Inflammatory macrophage treated with lipopolysaccharide for 4 hours (primary cell): ENCODE measurements at regions not wholly inside any gene's neighbourhood (a gene's known extent, or its start where the extent isn't known, plus 50 kb on each side); places are given as distances from the start of the nearest gene placed in this dataset.
"Not testable (repeated sequence)": the region's sequence is repeated elsewhere in the genome, so short reads cannot be mapped to it uniquely, and the experiment has no call there.

Experiments
- DNase-seq: peaks from one replicate; pipeline ENCODE4 v3.0.0-alpha.2; 2020

DNA sequence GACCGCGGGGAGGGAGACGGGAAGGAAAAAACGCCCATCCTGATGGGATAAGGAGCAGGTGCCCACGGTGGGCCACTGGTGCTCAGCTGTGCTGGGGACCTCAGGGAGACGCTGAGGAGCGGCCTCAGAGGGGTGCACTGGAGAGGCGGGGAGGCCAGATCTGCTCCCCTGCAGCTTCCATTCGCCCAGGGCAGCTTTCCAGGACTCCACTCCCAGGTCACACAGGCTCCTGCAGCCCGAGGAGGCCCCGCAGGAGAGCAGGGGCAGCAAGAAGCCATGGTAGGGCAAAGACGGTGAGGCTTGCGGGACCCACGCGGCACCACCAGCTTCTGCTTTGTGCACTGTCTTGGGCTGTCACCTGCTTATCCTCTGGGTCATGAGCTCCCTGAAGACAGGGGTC is 82.5 kb upstream of the SULF2 start:
- DNase-seq: no peak

DNA sequence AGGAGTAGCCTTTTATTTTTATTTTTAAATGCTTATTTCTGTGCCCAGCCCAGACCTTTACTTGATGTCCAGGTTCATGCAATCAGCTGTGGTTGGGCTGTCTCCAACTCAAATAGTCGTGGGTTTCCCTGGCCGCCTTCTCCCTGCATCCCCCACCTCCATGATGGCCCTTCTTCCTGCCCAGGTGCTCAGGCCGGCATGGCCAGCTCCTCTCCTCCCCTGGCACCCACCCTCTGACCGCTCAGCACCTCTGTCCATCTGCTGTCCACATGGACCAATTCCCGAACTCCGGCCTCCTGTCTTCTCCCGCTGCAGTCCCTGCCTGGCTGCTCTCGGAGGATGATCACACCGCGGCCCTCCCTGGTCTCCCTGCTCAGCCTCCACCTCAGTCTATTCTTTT is 81.2 kb upstream of the SULF2 start:
- no peak for DNase-seq

DNA sequence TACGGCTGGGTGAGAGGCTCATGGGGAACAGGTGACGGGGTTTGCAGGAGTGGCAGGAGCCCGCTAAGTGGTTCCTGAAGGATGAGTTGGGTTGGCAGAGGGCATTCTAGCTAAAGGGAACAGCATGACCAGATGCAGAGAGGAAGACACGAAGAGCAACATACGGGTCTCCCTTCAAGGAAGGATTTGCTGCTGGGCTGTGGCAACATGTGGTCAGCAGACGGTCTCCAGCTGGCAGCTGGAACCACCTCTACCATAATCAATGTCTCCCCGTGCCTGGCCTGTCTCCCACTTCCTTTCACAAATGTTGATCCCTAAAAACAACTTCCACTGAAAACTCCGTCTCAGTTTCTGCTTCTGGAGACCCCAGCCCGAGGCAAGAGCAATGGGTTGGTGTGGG is 80.6 kb upstream of the SULF2 start:
- DNase-seq: no peak

DNA sequence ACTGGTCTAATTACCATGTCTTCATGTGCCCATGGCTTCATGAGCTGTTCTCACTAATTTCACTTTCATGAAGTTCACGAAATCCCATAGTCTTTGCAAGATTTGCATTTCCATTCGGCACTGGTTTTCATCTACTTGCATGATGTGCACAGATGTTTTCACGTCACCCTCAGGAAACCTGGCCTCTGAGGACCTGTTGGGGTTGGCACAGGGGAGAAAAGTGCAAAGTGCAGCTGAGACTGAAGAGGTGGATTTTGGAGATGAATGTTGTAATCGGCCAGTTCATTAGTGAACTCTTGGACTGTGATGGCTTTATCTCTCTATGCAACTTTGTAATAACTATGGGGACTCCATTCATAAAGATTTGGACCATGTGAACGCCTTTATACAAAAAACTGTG is 80.2 kb upstream of the SULF2 start:
- DNase-seq: no peak

DNA sequence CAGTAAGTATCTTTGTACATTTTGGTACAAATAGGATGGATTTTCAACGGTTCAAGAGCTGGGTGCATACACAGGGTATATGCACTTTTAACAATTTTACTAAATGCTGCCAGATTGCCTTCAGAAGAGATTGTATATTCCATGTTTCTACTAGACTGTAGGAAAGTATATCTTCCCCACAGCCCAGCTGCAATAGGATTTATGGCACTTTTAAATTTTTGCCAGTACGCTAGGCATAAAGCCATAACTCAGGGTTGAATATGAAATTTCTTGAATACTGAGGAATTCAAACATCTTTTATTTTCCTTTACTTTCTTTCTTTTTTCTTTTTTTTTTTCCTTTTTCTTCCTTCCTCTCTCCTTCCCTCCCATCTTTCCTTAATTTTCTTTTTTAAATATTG is 78.7 kb upstream of the SULF2 start:
- DNase-seq: no peak

DNA sequence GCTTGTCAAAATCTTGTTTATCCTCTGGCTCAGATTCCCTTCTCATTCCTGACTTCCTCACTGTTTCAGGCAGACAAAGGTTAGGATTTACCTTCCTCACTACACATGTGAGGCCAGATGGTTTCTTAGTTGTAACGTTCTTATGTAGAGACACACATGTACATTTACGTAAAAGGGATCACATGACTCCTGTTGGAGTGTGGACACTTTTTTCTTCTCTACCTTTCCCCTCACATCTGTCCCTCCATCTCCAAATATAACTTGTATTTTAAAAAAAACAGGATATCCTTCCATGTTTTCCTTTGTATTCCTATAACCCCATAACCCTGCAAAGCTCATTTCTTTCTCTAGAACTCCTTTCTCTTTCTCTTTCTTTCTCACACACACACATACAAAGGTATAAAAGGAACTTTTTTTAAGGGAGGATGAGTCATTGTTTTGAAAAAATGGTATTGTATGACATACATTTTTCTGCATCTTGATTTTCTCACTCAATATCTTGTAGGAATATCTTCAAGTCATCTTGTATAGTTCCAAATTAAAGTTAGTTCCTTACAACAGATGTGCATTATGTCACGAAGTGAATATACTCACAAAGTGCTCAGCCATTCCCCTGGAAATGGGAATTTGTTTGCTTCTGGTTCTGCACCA is 78.2 kb upstream of the SULF2 start:
- no peak for DNase-seq

DNA sequence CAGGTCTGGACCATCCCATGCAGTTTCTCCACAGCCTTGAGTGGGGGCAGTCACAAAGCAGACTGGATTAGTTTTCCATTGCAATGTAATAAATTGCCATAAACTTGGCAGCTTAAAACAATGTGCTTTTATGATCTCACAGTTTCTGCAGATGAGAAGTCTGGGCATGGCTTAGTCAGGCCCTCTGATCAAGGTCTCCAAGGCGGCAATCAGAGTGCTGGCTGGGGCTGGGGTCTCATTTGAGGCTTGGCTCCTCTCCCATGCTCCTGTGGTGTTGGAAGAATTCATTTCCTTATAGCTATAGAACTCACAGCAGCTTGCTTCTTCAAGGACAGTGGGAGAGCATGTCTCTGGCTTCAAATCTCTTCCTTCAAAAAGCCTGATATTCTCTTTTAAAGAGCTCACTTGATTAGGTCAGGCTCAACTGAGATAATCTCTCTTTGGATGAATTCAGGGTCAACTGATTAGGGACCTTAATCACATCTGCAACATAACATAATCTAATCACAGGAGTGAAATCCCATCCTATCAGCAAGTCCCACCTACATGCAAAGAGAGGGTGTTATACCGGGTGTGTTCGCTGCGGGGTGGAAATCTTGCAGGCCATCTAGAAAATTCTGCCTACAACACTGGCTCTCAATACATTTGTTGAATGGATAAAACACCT is 77.4 kb upstream of the SULF2 start:
- DNase-seq: no peak

DNA sequence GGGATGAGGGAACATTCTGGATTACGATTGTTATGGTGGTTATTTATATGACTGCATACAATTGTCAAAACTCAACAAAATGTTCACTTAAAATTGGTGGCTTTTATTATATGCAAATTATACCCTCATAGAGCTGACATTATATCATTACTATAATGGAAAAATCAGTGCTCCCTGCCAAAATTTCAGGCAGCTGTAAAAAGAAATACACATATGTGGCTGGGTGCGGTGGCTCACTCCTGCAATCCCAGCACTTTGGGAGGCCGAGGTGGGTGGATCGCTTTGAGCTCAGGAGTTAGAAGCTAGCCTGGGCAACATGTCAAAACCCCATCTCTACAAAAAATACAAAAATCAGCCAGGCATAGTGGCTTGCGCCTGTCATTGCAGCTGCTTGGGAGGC is 75.8 kb upstream of the SULF2 start:
- no peak for DNase-seq

DNA sequence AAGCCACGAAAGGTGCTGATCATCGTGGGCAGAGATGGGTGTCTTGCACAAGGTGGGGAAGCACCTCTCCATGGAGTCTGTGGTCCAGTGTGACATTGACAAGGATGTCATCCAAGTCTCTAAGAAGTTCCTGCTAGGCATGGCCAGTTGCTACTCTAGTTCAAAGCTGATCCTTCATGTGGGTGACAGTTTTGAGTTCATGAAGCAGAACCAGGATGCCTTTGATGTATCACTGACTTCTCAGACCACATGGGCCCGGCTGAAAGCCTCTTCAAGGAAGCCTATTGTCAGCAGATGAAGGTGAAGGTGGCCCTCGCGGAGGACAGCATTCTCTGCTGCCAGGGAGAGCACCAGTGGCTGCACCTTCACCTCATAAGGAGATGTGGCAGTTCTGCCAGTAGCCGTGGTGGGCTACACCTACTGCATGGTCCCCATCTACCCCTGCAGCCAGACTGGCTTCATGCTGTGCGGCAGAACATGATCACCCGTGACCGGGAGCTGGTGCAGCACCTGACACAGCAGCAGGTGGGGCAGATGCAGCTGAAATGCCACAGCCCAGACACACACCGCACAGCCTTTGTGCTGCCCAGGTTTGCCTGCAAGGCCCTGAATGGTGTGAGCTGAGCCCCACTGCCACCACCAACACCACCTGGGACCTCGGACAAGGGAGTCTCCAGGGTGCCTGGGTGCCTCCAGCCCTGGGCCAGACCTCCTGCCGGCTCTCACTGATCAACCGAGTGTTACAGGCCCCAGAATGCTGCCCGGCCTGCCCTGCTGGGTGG is 75.0 kb upstream of the SULF2 start:
- no peak for DNase-seq

DNA sequence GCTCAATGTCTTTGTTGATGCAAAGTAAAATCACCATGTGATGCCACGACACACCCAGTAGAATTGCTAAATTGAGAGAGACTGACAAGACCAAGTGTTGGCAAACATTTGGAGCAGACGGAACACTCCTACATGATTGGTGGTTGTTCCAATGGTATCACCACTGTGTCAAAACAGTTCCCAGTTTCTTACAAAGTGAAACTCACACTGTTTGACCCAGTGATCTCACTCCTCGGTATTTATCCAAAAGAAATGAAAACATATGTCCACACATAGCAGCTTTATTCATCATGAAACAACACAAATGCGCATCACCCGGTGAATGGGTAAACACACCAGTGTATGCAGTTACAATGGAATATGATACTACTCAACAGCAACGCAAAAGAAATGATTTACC is 74.0 kb upstream of the SULF2 start:
- DNase-seq: peak; percentile 43

DNA sequence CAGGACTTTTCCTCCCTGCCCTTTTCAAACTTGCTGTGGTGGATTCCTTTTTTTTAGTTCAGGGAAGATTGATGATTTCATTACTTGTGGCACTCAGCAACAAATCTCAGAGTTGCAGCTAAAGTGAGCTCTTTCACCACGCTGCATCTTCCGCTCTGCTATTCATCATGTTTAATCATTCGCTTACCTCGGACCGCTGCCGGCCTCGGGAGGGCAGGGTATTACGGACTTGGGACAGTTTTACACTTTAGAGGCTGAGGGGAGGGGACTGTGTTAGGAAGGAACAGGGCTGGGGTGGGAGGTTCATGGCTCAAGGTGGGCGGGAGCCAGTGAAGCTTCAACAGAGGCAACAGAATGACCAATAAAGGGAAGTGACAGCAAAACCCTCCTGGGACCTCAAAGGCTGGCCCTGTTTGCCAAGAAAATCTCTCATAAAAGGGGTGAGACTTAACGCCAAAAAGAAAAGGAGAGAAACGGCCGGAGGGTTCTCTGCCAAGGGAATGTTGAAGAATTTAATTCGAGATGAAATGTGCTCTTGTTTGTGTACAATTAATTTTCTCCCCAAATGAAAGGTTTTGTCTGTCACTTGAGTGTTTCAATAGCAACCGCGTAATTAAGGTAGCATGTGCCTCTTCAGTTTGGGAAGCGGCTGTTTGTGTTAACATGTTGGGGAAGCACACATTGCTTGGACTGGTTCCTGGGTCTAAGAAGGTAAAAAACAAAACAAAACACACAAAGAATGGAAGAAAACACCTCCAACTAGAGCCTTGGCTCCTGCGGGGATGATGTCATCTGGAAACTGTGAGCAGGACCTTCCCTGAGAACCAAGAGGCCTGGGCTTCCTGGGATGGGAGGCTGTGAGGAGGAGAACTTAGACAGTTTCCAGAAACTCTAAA is 72.5 kb upstream of the SULF2 start:
- no peak for DNase-seq

DNA sequence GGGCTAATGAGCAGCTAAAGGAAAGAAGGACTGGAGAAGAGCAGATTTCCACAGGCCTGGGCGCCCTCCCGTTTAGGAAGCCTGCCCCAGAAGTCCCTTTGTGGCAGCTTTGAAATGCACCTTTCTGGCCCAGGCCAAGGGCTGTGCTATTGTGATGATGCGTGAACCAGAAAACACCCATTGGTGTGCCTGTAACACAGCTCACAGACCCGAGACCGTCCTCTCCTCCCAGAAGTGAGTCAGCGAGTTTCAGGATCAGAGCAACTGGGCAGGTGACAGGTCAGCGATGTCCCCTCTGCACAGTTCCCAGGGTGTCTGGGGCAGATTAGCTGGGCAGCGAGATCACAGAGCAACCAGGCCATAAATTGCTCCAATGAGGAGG is 71.9 kb upstream of the SULF2 start:
- DNase-seq: no peak

DNA sequence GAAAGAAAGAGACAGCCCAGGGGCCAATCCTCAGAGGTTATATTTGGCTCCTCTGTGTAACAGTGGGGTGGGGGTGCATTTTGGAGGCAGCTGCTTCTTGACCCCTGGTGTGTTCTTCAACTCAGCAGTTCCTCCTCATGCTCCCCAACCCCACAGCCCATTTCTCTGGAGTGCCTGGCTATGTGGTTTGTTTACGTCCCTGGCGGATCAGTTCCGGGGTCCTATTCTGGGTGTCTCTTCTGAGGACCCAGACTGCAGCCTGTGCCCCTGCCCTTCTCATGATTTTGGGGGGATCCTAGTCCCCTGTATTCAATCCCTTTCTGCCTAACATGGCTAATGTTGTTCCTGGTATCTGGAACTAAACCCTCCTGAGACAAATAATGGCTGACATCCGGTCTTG is 70.5 kb upstream of the SULF2 start:
- no peak for DNase-seq

DNA sequence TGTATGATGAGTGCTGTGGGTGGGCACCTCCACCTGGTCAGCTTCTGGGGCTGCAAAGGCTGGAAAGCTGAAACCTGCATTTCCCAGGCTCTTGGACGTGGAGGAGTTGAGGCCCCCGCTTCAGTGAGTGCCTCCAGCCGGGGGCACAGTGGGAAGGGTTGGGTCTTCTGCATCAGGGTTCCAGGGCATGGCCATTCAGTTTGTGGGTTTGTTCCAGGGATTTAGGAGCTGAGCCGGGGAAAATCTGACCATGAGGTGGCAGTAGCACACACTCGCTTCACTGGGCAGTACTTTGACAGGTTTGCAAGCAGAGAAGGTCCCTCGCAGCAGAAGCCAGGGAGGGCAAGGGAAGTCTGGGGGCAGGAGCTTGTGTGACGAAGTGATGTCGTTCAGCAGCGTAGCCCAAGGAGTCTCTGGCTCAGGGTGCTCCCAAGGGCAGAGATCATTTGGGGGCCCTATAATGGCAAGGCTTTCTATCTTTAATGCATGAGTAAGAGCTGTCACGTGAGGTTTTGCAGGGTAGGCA is 69.5 kb upstream of the SULF2 start:
- DNase-seq: peak; percentile 28

DNA sequence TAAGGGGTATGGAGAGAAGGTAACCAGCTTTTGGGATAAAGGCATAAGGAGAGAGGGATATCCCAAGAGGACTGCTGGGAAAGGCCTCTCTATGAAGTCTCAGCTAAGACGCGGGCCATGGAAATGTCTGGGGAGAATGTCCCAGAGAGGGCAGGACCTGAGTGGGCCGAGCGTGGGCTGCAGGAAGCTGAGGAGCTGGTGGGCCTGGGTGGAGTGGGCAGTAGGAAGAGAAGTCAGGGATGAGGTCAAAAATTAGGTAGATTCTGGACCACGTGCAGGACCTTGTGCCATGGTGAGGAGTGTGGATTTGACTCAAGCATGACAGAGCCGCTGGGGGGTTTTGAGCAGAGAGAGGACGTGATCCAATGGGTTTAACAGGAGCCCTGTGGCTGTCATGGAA is 66.5 kb upstream of the SULF2 start:
- no peak for DNase-seq

DNA sequence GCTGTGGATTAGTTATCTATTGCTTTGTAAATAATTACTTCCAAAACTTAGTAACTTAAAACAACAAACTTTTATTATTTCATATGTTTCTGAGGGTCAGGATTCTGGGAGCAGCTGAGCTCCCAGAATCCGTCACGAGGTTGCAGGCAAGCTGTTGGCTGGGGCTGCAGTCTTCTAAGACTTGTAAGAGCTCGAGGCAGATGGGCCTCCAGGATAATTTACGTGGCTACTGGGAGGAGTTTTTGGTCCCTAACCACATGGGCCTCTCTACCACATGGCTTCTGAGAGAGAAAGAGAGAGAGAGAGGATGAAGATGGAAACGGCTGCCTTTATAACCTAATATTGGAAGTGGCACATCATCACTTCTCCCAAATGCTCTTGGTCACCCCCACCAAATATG is 64.9 kb upstream of the SULF2 start:
- no peak for DNase-seq

DNA sequence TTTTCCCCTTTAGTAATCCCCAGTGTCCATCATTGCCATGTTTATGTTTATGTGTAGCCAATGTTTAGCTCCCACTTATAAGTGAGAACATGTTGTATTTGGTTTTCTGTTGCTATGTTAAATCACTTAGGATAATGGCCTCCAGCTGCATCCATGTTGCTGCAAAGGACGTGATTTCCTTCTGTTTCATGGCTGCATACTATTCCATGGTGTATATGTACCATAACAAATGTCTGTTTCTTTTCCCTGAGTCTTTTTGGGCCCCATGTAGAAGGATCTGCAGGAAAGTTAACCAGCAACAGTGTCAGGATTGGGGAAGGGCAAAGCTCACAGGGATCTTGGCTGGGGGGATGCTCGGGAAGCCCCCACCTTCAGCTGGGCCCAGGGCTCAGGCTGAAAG is 64.3 kb upstream of the SULF2 start:
- DNase-seq: no peak

DNA sequence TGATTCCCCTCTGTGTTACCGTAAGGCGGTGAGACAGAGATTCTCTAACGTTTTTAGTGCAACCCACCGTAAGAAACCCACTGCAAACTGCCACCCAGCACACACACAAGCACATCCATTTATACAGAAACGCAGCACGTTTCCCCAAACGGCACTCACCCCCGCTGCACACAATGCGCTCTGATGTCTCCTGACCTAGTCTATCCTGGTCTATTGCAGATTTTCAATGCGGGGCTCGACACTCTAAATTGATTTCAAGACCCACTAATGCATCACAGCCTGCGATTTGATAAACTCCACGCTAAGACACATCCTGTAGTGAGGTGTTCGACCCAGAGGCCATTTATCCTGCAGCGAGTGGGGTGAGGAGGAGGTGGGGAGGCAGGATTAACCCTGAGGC is 63.7 kb upstream of the SULF2 start:
- no peak for DNase-seq

DNA sequence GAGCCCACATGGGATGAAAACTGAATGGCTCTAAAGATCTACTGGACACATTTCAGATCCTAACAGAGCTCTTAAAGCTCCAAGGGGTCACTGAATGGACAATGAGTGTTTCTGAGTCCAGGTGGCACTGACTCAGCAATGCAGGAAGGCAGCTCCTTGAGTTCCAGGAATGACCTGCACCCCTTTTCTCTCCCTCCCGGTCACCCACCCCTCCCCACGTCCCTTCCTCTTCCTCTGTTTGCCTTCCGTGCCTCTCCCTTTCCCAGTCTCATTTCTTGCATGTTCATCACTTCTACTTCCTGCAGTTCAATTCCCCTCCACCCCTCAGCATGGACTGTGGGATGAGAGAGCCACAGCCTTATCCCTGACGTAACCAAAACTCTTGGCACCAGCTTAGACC is 63.3 kb upstream of the SULF2 start:
- not testable (repeated sequence) for DNase-seq

DNA sequence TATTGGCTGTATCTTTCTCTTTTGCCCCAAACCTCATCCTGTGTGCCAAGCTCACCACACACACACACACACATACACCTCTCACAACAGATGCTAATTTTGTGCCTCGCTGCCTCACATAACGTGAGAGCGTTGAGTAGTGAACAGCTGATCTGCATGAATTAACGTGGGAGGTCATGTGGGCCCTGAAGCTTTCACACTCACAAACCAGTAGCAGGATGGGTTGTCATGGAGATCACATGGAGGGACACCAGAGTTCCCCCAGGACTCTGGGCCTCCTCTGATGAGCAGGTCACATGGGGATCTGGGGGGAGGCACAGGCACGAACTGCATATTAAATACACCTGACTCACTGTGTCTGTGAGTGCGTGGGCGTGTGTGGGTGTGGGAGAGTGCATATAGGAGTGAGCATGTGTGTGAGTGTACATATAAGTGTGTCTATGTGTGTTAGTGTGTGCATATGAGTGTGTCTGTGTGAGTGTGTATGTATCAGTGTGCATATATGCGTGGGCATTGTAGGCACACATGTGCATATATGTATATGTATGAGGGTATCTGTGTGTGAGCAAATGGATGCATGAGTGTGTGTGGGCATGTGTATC is 62.7 kb upstream of the SULF2 start:
- DNase-seq: no peak

DNA sequence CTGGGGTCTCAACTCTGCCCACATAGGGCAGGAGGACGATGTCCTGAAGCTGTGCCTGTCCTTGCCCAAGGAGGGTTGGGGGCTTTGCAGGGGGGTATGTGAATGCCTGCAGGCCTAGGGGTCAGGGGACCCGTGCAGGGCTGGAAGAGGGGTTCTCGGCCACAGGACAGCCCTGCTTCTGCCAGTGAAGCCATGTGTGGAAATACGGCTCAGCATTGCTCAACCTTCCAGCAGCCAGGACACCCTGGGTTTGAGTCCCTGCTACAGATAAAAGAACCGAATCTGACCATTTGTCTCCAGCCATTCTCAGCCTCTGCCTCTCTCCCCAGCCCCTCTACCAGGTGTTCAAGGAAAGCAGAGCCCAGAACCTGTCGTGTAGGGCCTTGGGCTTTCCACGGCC is 61.9 kb upstream of the SULF2 start:
- not testable (repeated sequence) for DNase-seq

DNA sequence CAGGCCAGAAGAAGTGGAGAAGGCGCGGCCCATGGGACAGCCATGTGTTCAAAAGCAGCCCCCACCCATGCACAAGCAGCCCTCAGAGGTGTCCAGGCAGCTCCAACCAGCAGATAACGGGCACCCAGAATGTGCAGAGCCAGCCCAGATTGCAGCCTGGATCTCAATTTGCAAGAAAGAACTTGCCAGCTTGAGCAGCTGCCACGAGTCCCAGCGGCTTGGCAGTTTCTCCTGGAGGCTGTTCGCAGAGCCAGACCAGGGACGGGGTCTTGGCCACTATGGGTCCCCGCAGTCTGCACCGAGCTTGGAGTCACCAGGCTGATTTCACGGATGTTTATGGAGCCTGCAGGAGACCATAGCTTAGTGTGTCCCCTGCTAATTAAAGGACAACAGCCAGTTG is 61.4 kb upstream of the SULF2 start:
- DNase-seq: not testable (repeated sequence)
